ENCODE measurements at regions not wholly inside any gene's neighbourhood (a gene's known extent, or its start where the extent isn't known, plus 50 kb on each side); places are given as distances from the start of the nearest gene placed in this dataset.

DNA sequence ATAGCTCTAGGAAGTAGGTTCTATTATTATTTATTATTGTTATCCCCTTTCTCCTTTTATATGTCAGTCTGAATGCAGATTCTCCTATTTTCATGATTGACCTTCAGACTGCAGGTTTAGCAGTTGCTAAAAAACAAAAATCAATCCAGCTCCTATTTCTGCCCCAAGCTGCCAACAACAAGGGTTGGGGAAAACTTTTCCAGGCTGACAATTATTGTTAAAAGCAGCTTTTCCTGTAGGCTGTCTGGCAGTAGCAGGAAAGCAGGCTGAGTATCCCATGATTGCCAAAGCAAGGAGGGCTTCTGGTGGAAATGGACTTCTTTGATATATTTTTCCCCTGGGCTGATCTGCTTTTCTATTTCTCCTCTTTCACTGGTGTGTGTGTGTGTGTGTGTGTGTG is 78.0 kb upstream of the CTLA4 start:
- DNase-seq (ENCODE audit: low read depth in 3 of 3), result no peak

DNA sequence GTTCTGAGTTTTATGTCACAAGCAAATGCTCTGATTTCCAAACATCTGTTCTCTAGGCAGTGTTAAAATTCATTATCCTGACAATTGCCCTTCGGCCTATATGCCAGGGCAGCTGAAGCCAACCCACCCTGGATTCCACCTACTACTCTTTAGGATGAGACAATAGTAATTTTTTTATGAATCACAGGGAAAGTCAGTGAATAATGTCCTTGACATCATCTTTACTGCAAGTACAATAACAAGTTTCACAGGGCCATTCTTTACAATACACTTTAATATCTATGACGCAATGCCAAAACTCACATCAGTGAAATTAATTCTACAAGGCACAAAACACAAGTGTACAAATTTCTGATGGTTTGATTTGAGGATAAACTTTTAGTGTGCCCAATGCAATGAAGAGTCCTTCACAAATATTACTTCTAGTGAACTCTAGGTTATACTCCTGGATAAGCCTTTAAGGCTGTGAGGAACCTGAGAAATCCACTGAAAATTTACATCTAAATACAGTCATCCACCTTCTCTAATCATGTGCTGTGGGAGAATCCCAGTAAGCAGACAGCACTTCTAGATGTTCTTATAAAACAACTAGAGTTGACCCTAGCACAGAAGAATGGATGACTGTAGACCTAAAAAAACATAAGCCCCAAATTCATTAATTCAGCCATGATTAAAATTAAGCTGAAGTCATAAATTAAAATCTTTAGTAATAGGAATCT is 77.3 kb upstream of the CTLA4 start:
- DNase-seq (ENCODE audit: low read depth in 3 of 3), result no peak

DNA sequence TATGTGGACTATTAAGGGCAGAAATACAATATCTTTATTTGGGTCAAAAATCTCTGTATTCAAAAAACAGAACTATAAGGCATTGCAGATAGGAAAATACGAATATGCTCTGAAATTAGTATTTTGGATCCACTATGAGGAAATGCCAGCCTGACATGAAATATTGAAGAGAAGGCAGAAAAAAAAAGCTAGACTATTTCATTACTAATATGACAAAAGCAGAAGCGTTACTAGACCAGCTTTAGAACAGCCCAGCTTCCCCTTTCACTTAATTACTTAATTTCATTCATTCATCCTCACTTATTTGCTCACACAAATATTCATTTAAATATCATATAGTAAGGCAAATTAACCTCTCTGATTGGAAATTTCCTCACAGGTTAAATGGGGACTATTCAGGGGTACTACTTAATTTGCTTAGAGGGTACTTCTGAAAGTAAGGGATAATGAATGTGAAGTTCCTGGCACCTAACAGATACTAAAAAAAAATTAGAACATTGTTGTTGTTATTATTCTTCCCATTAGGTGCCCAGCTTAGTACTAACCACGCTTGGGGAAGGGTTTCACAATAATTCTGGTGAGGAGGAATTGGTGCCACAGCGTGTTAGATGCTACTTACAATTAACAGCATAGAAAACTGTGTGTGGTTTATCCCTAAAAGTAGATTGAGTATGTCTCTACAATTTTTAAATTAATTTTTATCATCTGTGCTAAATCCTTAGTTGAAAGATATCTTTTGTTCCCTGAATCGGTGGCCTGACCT is 71.1 kb upstream of the CTLA4 start:
- DNase-seq (ENCODE audit: low read depth in 3 of 3), result no peak

DNA sequence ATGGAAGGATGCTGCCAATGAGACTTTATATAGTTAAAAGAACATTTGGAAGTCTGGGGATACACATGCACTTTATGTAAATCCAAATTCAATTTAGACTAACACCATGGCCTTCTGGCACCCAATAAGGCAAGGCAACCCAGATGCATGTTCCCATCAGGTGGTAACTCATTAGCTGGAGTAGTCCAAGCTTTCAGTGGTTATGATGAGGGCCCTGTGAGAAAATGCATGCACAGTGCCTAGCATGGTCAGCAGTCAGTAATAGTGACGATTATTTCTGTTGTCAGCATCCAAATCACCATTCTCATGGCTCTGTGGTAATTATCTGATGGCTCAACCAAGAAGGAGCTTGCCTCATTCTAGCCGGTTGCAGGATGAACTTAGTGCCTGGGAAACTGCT is 70.3 kb upstream of the CTLA4 start:
- no peak for DNase-seq (ENCODE audit: low read depth in 3 of 3)

DNA sequence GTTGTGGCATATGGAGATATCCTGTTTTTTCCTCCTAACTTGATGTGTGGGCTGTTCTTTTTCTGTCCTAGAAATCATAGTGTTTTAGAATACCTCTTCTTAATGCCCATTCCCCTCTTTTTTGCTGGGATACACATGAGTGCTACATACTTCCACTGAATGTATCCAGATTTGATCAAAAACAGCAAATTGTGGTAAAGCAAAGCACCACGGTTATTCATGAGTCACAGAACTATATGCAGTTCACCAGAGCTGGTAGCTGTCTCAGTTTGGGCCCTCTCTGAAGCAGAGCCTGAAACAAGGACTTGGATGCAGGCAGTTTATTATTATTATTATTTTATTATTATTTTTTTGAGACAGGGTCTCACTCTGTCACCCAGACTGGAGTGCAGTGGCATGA is 69.9 kb upstream of the CTLA4 start:
- no peak for DNase-seq (ENCODE audit: low read depth in 3 of 3)

DNA sequence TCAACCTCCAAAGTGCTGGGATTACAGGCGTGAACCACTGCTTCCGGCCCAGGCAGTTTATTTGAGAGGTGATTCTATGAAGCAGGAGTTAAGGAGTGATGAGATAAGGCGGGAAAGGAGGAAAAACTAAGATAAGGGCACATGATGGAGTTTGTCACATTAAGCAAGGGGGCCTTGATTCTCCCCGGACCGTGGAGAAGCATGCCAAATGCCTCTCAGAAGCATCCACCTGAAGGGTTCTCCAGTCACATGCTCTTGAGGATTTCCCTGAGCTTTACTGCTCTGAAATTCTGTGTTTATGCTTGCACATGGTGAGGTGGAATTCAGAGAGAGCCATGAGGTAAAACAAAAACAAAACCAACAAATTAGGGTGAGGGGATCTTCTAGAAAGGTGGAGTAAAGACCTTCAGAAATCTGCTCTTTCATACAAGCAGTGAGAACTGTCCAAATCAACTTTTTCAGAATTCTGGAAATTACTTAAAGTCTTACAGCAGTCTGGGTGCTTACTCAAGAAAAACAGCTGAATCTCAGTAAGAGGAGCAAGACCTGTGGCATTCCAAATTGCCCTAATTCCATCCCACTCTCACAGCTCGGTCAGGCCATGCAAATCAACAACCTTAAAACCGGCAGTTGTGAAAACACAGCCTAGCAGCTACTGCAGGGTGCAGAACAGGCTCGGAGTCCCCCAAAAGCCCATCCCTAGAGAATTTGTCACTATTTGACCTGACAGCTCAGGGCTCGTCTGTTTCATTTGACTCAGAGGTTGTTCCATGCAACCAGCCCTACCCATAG is 69.1 kb upstream of the CTLA4 start:
- DNase-seq (ENCODE audit: low read depth in 3 of 3), result no peak

DNA sequence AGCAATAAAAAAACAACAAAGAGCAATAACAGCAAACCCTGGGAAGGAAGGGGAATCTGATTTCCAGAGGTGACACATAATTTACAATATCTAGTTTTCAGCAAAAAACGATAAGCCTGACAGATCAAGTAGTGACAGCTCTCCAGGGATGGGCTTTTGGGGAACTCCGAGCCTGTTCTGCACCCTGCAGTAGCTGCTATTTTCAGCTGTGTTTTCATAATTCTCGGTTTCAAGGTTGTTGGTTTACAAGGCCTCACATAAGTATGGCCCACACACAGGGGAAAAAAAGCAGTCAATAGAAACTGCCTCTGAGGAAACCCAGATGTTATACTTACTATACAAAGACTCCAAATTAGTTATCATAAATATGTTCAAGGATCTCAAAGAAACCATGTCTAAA is 67.7 kb upstream of the CTLA4 start:
- no peak for DNase-seq (ENCODE audit: low read depth in 3 of 3)

DNA sequence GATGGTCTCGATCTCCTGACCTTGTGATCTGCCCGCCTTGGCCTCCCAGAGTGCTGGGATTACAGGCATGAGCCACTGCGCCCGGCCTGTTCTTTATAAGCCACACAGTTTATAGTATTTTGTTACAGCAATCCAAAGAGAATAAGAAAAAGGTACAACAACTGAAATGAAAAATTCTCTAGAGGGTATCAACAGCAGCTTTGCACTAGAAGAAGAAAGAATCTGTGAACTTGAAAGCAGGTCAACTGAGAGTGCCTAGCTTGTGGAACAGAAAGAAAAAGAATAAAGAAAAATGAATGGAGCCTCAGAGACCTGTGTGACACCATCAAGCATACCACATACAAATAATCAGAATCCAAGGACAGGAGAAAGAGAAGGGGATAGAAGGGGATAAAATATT is 66.8 kb upstream of the CTLA4 start:
- no peak for DNase-seq (ENCODE audit: low read depth in 3 of 3)

DNA sequence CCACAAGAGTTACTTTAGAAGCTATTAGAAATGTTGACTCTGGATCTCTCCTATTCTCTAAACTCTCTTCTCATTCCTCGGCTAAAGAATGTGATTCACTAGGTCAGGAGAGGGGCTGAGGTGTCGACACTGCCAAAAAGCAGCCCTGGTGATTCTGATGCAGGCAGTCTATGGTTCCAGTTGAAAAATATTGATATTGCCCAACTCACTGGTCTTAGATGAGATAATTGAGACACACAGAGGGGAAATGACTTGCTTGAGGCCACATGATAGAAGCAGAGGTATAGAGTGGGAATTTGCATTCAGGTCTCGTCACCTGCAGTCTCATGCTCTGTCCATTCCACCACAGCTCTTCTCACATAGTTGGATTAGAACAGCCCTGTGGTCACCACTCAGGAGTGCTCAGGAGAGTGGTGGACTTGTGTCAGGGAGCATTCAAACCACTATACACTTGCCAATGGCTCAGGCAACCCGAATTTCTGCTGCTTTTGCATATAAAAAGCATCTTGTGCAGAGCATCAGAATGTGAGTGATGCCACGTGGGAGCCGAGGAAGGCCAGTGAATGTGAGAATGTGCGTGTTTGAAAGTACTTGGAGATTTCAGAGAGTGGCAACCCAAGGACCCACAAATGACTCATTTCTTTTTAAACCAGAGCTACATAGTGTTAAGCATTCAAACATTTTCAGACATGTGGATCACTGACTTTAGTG is 65.1 kb upstream of the CTLA4 start:
- DNase-seq (ENCODE audit: low read depth in 3 of 3), result no peak

DNA sequence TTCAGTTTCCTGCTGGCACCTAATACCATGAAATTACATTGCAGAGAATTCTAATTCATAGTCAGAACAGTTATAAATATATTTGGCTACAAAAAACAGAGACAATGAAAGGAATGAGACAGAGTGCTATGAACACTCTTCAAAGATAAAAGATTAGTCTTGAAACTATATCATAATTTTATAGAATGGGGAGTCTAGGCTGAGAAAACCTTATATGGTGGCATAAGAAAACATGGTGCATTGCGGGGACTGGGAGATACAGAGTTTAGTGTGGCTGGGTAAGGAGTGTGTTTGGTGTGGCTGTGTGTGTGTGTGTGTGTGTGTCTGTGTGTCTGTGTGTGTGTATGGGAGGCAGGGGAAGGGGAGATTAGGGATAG is 64.5 kb upstream of the CTLA4 start:
- no peak for DNase-seq (ENCODE audit: low read depth in 3 of 3)

DNA sequence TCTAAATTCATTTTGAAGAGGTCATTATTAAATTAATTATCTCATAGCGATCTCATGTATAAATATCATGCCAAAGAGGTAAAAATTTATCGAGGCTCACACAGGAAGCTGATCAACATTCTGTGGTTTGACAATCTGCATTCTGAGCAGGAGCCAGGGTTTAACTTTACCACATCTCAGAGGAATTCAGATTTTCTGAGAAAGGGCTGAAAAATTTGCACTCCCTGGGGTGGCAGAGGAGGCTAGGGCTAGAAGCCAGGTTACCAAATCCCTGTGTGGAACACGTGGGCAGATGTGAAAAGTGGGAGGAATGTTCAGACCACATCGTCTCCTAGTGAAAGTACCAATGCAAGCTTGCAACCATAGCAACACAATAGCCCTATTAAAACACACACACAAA is 63.5 kb upstream of the CTLA4 start:
- DNase-seq (ENCODE audit: low read depth in 3 of 3), result no peak

DNA sequence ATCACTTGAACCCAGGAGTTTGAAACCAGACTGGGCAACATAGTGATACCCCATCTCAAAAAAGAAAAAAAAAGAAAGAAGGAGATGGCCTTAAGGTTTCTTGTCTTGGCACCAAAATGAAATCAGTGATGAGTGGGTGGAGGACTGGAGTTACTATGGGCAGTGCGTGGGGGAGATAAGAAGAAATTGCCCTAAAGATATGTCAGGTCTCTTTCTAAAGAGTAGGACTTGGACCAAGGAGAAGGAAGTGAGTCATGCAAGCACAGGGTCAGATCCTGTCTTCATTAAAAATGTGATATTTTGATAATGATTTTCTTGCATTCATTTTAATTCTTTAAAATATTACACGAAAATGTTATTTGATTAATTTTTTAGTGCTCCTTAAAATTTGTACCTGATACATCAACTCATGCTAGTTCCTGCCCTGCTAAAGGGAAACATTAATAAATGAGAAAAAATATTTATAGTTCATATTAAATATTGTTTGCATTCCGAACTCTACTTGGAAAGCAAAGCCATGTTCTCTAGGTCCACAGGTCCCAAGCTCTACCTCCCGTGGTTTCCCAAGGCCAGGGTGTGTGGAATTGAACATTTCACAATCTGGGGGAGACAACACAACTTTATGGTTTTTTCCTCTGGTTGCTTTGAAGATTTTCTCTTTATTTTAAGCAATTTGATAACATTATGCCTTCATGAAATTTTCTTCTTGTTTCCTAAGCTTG is 62.6 kb upstream of the CTLA4 start:
- no peak for DNase-seq (ENCODE audit: low read depth in 3 of 3)

DNA sequence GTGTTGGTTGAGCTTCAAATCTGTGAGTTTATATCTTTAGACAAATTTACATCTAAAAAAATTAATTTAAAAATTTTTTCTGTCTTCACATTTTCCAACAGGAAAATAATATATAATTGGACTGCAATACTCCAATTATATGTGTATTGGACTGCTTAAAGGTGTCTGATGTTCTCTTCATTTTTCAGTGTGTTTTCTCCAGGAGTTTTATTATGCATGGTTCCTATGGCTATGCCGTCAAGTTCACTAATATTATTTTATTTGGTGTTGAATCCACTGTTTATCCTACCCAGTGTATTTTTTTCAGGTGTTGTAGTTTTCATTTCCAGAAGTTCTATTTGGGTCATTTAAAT is 62.1 kb upstream of the CTLA4 start:
- DNase-seq (ENCODE audit: low read depth in 3 of 3), result no peak

DNA sequence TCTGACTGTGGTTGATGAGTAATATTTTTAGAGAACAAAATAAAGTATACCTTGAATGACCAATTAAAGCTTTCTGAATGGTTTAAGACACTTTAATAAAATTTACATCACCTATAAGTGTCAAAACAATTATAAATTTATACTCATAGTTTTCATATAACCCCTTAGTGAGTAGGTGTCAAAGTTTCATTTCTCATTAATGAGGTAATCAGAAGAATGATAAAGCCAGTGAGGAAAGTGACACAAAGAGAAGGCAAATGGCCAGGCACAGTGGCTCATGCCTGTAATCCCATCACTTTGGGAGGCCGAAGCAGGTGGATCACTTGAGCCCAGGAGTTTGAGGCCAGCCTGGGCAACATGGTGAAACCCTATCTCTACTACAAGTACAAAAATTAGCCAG is 60.8 kb upstream of the CTLA4 start:
- no peak for DNase-seq (ENCODE audit: low read depth in 3 of 3)

DNA sequence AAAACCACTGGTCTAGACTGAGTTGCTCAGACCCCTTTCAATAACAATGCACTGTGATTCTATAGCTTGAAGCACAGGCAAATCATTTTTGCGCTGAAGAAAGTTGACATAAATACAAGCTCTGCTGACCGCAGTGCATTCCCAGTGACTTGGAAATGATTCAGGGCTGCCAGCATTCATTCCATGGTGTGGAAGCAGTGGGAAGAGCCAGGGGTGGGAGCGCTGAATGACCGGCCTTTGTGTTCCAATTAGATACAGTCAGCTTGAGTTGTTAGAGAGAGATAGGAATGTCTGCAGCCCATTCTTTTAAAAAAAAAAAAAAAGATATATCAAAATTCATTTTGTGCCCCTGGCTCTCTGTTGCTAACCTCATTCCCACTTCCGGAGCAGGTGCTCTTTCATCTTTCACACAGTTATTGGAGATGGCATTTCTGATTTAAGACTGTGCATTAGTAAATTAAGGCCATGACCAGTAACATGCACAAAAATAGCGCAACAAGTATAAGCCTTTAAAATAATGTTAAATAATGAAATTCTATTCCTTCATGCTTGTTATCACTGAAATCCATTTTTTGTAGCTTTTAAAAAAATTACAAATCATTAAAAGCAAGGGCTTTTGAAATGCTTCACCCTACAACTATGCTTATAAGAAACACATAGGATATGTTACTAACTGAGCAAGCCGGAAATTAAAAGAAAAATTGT is 59.4 kb upstream of the CTLA4 start:
- no peak for DNase-seq (ENCODE audit: low read depth in 3 of 3)

DNA sequence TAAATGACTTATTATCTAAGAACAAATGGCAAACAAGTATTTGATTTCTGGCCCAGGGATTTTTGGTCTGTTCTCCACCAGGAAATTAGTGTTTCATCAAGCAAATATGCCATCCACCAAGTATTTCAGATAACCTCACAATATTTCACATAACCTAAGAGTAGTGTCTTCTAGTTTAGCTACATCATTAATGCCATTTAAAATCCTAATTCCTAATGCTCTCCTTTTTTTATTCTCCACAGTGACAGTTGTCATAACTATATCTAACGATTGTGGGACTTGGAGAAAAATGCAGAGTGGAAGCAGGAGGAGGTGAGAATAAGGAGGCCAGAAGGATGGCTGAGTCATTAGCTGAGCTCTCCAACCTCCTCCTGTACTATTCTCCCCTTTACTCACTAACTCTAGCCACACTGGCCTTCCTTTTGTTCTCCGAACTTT is 58.5 kb upstream of the CTLA4 start:
- DNase-seq (ENCODE audit: low read depth in 3 of 3), result no peak

DNA sequence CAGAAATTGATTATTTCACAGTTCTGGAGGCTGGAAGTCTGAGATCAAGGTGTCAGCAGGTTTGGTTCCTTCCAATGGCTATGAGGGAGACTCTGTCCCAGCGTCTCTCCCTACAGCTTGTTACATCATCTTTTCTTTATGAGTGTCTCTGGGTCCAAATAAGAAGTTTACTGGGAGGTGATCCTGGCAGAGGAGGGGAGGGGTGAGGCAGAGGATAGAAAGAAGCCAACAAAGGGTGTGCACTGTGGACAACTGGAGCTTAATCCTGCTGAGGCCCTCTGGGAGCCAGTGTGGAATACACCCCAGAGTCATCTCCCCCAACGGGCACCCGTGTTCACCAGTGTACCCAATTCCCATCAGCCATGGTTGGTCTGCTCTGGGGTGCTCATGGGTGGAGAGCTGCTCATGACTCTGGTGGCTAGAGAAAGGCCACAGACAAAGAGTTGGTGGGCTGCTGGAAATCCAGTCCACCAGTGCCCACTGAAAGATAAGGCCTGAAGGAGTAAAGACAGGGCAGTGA is 57.5 kb upstream of the CTLA4 start:
- DNase-seq (ENCODE audit: low read depth in 3 of 3), result no peak

DNA sequence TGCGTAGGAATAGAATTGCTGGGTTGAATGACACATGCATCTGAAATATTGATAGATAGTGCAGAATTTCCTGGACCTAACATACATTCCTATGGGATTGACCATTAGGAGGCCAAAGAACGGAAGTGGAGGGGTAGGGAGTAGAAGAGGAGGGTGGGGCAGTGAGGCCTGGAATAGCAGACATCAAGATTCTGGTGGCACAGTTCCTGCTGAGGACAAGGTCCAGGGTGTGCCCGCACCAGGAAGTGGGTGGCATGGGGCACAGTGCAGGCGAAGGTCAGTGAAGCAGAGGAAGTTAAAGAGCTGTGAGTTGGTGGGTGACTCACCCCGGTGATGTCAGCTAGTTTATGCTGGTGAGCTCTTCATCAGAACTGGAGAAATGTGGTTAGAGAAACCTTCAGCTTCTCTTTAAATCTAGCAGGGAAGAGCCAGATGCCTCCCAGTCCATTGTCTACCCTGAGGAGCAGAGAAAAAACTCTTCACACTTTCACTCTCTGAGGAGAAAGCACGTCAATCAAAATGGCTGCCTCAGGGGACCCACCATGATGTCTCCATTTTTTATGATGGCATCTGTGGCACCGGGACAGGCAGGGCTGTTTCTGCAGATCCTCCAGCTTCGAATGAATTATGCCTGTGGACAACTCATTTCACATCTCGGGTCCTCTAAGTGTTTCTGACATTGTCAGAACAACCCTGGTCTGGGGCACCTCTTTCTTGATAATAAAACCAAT is 55.9 kb upstream of the CTLA4 start:
- peak; percentile 34 to 61 (median 57) for DNase-seq (ENCODE audit: low read depth in 3 of 3)

DNA sequence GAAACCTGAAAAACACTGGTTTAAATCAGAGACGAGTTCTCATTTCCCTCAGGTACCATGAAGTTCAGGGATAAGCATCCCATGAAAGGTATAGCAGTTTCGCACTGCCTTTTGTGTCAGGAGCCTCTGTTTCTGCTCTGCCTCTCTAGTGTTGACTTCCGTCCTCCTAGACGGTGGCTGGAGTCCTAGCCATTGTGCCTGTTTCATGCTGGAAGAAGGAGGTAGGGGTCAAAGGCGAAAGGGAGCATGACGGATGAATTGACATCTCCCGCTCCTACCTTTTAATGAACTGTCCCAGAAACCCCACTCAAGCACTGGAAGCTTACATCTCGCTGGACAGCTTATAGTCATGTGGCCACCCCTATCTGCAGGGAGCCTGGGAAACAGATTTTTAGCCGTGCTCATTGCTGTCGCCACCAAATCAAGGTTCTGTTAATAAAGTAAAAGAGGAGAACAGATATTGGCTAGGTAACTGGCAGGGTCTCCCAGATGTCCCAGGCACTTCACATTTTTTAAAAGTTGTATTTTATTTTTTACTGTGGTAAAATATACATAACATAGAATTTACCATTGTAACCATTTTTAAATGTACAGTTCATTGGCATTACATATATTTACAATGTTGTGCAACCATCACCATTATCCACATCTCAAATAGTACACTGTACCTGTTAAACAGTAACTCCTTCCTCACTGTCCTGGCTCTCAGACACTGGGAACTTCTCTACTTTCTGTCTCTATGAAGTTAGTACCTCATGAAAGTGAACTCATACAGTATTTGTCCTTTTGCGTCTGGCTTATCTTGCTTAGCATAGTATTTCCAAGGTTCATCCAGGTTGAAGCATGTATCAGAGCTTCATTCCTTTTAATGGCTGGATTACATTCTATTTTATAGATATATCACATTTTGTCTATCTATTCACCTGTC is 55.0 kb upstream of the CTLA4 start:
- no peak for DNase-seq (ENCODE audit: low read depth in 3 of 3)
